HG03066 (cell line): ENCODE measurements at regions not wholly inside any gene's neighbourhood (a gene's known extent, or its start where the extent isn't known, plus 50 kb on each side); places are given as distances from the start of the nearest gene placed in this dataset.
"Not testable (repeated sequence)": the region's sequence is repeated elsewhere in the genome, so short reads cannot be mapped to it uniquely, and the experiment has no call there.

Experiments used
- ATAC-seq: cut with Tn5 transposase; IDR thresholded peaks from one replicate; pipeline ENCODE4 v1.9.1; 2021; ENCODE audit warnings: low read depth; ENCODE audit not compliant: unreplicated experiment

DNA sequence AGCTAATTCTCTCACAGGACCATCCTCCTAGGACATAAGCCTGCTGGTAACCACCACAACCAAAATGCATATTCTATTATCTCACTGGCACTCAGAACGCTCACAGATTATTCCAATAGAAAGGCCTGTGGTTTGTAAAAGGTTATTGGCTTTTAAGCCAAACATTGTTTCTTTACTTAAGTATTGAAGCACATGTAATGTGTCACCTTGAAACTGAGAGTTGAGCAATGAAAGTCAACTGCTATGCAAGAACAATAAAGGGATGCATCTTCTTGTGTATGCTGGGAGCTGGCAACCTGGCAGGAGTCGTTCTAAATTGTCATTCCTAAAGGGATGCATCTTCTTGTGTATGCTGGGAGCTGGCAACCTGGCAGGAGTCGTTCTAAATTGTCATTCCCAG, 298.6 kb upstream of the DNAJC19 start:
- no peak for ATAC-seq

DNA sequence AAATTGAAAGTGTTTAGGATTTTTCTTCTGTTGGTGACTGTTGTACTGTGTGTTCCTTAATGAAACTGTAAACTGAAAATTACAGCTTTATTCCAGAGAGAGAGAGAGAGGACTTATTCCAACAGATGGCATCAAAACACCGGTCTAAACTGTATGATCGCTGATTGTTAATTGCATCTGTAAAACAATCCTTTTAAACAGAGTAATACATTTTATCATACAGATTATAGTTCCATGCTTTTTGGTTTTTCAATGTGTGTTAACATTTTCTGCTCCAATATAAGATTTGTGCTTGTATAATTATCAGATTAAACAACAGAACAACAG, 289.7 kb upstream of the DNAJC19 start:
- no peak for ATAC-seq

DNA sequence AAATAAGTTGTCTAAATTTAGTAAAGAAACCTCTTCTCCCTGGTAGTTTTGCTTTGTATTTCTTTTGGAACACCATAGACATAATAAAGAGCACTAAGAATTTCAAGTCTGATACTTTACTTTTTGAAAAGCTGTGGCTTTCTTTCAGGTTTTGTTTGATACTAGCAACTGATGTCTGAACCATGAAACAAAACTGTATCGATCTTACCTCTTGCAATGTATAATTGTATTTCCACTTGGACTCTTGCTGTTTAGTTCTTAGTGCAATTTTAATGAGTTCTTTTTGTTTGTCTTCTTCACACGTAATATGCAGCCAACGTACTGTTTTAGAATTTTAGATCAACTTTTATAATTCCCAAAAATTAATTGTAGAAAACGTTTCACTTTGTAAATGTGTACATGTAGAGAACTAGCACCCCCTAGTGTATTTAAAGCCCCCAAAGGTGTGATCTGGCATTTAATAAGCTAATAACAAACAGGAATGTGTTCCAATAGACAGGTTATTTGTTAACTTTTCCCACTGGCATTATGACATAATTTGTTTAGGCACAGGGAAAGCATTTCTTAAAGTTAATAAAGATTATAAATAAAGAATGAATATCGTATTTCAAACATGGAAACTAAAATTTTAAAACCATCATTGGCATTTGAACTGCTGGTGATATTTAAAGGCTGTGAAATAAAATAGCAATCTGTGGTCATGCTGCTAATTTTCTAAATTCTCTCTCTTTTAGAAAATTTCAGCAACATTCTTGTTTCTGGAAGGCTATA, 289.1 kb upstream of the DNAJC19 start:
- no peak for ATAC-seq

- ATAC-seq: no peak
Observed at GRCh38 chr3:181276358-181276896, 286.9 kb upstream of the DNAJC19 start.

- no peak for ATAC-seq
Observed at GRCh38 chr3:181274025-181274424, 284.5 kb upstream of the DNAJC19 start.

DNA sequence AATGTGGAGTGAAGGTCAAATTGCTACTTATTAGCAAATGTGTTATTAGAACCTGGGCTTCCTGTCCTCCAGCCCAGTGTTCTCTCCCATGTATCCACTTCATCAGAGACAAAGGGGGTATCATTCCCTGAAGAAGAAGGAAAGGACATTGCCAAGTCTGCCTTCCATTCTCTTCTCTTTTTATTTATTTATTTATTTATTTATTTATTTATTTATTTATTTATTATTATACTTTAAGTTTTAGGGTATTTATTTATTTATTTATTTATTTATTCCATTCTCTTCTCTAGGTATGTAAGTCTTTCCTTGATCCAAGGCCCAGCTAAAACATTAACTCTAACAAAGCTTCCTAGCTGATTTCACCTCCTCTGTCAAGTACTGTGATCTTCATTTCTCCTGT, 277.8 kb upstream of the DNAJC19 start:
- no peak for ATAC-seq

- ATAC-seq: peak; percentile 89
Observed at GRCh38 chr3:181265750-181266333, 276.3 kb upstream of the DNAJC19 start.

GRCh38 chr3:181264486-181264885, 274.9 kb upstream of the DNAJC19 start:
- no peak for ATAC-seq

- no peak for ATAC-seq
Observed at GRCh38 chr3:181253796-181254195, 264.3 kb upstream of the DNAJC19 start.

GRCh38 chr3:181252631-181253030, 263.1 kb upstream of the DNAJC19 start:
- no peak for ATAC-seq

DNA sequence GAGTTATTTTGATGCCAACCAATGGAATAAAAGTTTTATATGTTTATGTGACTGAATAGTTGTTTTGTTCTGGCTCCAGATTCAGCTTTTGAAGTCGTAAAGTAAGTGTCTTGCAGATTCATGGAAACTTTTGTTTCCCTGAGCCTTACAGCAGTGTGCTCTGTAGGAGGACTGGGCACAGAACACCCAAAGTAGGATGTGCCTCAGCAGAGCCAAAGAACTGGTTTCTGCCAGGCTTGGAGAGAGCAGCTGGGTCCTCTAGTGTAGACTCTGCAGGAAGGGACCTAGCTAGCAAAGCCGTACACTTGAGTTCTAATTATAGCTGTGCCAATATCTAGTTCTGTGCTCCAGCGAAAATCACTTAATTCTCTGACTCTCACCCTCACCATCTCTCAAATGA, 261.2 kb upstream of the DNAJC19 start:
- ATAC-seq: no peak

GRCh38 chr3:181239441-181239840, 249.9 kb upstream of the DNAJC19 start:
- ATAC-seq: no peak

- ATAC-seq: no peak
Observed at GRCh38 chr3:181230258-181230657, 240.7 kb upstream of the DNAJC19 start.

DNA sequence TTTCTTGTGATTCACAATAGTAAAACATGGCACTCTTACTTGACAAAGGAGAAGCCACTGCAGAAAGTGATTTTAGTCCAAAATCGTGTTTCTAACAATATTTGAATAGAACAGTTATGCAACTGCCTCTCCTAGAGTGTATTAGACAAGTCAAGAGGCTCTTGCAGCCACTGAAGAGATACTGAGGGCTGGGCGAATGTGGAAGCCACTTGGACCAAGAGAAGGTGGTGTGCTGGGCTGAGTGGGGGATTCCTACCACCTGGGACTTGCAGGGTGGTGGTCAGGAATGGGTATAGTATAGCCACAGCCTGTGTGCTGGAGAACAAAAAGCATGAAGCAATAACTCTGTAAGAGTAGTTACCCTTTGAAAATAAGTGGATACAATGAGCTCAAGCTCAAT, 223.8 kb upstream of the DNAJC19 start:
- ATAC-seq: no peak

DNA sequence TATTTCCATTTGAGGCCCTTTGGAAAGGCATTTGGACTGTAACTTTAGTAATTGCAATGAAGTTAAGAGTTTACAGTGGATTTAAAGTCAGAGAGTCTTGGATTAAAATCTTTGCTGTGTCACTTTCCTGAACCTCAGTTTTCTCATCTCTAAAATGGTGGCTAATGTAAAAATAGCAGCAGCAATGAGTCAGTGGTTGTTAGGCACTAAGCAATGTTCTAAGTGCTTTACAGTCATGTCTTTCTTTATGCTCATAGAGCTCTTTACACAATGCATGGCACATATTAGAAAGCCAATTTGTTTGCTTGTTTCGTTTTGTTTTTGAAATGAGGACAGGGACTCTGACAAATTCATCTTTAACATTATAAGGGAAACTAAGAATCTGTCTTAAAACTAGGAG, 222.7 kb upstream of the DNAJC19 start:
- ATAC-seq: no peak

DNA sequence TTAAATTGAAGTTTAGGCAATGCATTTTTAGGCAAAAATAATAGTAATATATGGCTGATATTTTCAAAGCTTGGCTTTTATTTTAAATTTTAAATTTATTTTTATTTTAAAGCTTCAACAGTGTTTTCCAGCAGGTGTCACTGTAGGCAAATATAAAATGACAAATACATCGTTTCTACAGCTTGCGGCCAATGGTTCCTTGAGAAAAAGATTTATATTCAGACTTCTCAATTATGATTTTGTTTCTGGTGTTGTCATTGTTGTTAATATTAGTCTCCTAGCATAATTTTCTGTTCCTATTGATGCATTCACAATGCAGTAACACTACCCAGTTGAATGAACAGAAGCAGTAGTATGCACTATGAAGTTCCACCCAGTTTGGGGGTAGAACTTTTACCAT, 220.7 kb upstream of the DNAJC19 start:
- no peak for ATAC-seq

GRCh38 chr3:181189556-181189955, 200.0 kb upstream of the DNAJC19 start:
- ATAC-seq: no peak

- ATAC-seq: no peak
Observed at GRCh38 chr3:181183764-181184163, 194.2 kb upstream of the DNAJC19 start.

DNA sequence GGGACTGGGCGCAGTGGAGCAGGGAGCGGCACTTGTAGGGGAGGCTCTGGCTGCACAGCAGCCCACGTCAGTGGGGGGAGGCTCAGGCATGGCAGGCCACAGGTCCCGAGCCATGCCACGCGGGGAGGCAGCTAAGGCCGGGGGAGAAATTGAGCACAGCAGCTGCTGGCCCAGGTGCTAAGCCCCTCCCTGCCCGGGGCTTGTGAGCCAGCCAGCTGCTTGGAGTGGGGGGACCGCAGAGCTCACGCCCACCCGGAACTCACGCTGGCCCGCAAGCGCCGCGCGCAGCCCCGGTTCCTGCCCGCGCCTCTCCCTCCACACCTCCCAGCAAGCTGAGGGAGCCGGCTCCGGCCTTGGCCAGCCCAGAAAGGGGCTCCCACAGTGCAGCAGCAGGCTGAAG, 193.5 kb upstream of the DNAJC19 start:
- not testable (repeated sequence) for ATAC-seq

DNA sequence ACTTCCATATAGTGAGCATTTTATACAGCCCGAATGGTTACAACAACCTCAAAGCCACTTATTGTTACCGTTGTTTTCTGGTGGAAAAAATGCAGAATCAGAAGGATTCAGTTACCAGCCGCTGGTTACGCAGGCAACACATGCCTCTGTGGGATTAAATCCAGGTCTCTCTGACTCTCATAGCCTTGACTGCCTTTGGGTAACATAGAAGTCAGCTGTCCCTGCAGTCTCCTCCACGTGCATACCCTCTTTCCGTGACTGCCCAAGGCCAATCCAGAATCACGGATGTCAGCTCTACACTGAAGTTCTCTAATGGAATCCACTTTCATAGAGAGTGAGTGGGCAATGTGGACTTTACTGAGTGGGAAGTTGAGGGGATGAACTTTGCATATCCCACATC, 189.5 kb upstream of the DNAJC19 start:
- no peak for ATAC-seq

GRCh38 chr3:181176601-181177000, 187.1 kb upstream of the DNAJC19 start:
- no peak for ATAC-seq

GRCh38 chr3:181174676-181175233, 185.2 kb upstream of the DNAJC19 start:
- no peak for ATAC-seq
